PFSK-1 (cell line): ENCODE measurements at regions not wholly inside any gene's neighbourhood (a gene's known extent, or its start where the extent isn't known, plus 50 kb on each side); places are given as distances from the start of the nearest gene placed in this dataset.

Experiments used
- FOXP2 ChIP-seq: optimal IDR thresholded peaks from 2 replicates; pipeline ENCODE3; 2011; ENCODE audit warnings: borderline replicate concordance, control low read depth, inconsistent platforms; ENCODE audit not compliant: insufficient read depth; ENCODE audit errors: extremely low read length, extremely low read depth
- POLR2AphosphoS5 ChIP-seq: IDR thresholded peaks from 2 replicates; pipeline ENCODE4 v1.6.1; 2012; ENCODE audit warnings: low read depth, mild to moderate bottlenecking, control low read depth, low read length, moderate library complexity
- SIN3A ChIP-seq: IDR thresholded peaks from 2 replicates; pipeline ENCODE4 v1.6.1; 2012; ENCODE audit warnings: mild to moderate bottlenecking, low read length, moderate library complexity, borderline replicate concordance; ENCODE audit not compliant: insufficient read depth
- TAF1 ChIP-seq: IDR thresholded peaks from 2 replicates; pipeline ENCODE4 v1.6.1; 2012; ENCODE audit warnings: low read length, control low read depth, borderline replicate concordance; ENCODE audit not compliant: insufficient read depth
- TF ChIP-seq, protein P1 (sequence below), 2 experiments: IDR thresholded peaks; 2 replicates each; pipeline versions ENCODE4 v1.6.1 to v1.8.0; 2011 to 2012; ENCODE audit warnings: low read depth in 2 of 2, low read length in 2 of 2, control low read depth in 1 of 2, inconsistent platforms in 1 of 2, mild to moderate bottlenecking in 1 of 2, moderate library complexity in 1 of 2; ENCODE audit not compliant: insufficient read depth in 1 of 2

DNA sequence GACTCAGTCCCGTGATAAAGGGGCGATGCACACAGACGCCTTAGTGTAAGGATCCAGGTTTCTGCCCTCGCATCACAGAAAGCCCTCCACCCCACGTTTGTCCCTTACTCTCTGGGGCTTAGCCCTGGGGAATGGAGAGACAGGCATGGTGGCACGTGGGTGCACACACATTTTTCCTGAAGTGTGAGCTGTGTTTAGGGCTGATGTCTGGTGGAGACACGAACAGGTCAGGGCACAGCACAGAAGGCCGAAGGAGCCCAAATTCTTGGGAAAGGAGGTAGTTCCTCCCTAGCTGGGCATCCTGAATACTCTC is 84.3 kb upstream of the DHRSX start:
- no peak for TF ChIP-seq TAF1
- TF ChIP-seq, protein P1, sequence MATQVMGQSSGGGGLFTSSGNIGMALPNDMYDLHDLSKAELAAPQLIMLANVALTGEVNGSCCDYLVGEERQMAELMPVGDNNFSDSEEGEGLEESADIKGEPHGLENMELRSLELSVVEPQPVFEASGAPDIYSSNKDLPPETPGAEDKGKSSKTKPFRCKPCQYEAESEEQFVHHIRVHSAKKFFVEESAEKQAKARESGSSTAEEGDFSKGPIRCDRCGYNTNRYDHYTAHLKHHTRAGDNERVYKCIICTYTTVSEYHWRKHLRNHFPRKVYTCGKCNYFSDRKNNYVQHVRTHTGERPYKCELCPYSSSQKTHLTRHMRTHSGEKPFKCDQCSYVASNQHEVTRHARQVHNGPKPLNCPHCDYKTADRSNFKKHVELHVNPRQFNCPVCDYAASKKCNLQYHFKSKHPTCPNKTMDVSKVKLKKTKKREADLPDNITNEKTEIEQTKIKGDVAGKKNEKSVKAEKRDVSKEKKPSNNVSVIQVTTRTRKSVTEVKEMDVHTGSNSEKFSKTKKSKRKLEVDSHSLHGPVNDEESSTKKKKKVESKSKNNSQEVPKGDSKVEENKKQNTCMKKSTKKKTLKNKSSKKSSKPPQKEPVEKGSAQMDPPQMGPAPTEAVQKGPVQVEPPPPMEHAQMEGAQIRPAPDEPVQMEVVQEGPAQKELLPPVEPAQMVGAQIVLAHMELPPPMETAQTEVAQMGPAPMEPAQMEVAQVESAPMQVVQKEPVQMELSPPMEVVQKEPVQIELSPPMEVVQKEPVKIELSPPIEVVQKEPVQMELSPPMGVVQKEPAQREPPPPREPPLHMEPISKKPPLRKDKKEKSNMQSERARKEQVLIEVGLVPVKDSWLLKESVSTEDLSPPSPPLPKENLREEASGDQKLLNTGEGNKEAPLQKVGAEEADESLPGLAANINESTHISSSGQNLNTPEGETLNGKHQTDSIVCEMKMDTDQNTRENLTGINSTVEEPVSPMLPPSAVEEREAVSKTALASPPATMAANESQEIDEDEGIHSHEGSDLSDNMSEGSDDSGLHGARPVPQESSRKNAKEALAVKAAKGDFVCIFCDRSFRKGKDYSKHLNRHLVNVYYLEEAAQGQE (IDR thresholded peaks at IDR 0.05; ENCODE audit: insufficient read depth in 1 of 2, low read depth in 2 of 2, low read length in 2 of 2) = no peak
- no peak for TF ChIP-seq SIN3A
- TF ChIP-seq FOXP2 = no peak
- no peak for TF ChIP-seq POLR2AphosphoS5

DNA sequence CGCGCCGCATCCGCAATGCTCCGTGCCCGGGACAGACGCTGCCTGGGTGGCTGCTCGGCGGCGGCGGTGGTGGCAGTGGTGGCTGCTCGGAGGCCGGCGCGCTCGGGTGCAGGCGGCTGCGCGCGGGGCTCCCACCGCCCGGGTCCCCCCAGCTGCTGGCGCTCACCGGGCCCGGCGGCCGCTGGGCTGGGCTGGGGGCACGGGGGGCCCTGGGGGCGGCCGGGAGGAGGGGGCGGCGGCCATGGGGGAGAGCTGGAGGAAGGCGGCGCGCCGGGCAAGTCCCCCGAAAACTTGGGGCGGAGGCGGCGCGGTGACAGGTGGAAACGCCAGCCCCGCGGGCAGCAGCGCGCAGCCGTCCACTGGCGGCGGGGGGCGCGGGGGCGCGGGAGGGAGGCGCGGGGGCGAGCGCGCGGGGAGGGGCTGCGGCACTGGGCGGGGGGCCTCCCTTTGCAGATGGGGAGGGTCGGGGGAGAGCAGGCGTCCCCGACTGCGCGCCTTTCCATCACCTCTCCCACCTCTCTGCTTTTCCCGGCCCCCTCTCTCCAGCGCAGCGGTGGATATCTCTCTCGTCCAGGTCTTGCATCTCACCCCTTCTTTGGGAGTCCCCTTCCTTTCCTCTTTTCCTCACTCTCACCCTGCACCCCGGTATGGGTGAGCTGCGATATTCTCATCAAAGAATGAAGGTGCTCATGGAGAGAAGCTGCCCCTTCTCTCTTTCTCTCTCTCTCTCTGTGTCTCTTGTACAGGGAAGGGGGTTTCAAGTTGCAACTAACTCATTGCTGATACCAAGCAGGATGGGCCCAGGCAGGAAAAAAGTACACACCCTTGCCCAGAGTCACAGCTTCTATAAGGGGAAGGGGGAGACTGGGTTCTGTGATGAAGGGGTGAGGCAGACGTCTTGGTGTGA is 83.7 kb upstream of the DHRSX start:
- TF ChIP-seq SIN3A = no peak
- TF ChIP-seq, protein P1 (IDR thresholded peaks at IDR 0.05; ENCODE audit: insufficient read depth in 1 of 2, low read depth in 2 of 2, low read length in 2 of 2) = no peak
- no peak for TF ChIP-seq FOXP2
- no peak for TF ChIP-seq POLR2AphosphoS5
- no peak for TF ChIP-seq TAF1

- TF ChIP-seq FOXP2 = no peak
- no peak for TF ChIP-seq TAF1
- TF ChIP-seq, protein P1 (IDR thresholded peaks at IDR 0.05; ENCODE audit: insufficient read depth in 1 of 2, low read depth in 2 of 2, low read length in 2 of 2) = no peak
- TF ChIP-seq POLR2AphosphoS5 = no peak
- TF ChIP-seq SIN3A = no peak
Measured at GRCh38 chrX:2583194-2584162, 82.7 kb upstream of the DHRSX start.

- no peak for TF ChIP-seq POLR2AphosphoS5
- TF ChIP-seq SIN3A = no peak
- TF ChIP-seq, protein P1 (IDR thresholded peaks at IDR 0.05; ENCODE audit: insufficient read depth in 1 of 2, low read depth in 2 of 2, low read length in 2 of 2) = no peak
- no peak for TF ChIP-seq TAF1
- TF ChIP-seq FOXP2 = no peak
Measured at GRCh38 chrX:2582667-2583066, 81.9 kb upstream of the DHRSX start.
